ENCODE measurements at regions not wholly inside any gene's neighbourhood (a gene's known extent, or its start where the extent isn't known, plus 50 kb on each side); places are given as distances from the start of the nearest gene placed in this dataset.

- H3K4me1 ChIP-seq: no peaks in the 10 kb centered on the region
- H3K27me3 ChIP-seq: no peaks in the 10 kb centered on the region
- DNase-seq (no peak), ATAC-seq (no peak)
- H3K36me3 ChIP-seq: no peaks in the 10 kb centered on the region
- no peaks in the 10 kb centered on the region for H3K9me3 ChIP-seq
- intact Hi-C loops (cut with DNase I): no loop called here
- H3K27ac ChIP-seq: no peak overlapping the region
- H3K4me3 ChIP-seq: no peak overlapping the region
- 46% methylated on average over 7 of the region's 7 CpGs for WGBS (ENCODE audit: insufficient coverage, low coverage, low lambda C conversion rate, missing lambda C conversion rate)
- TF ChIP-seq POLR2A (IDR thresholded peaks at IDR 0.05) (no peak), CTCF (IDR thresholded peaks at IDR 0.05) (no peak)
Observed at GRCh38 chrX:65600106-65600505, 65.5 kb upstream of the LAS1L start.

GRCh38 chrX:65598559-65599147 lies 64.1 kb upstream of the LAS1L start:
- DNase-seq (no peak), ATAC-seq (no peak)
- no peaks in the 10 kb centered on the region for H3K27me3 ChIP-seq
- H3K9me3 ChIP-seq: no peaks in the 10 kb centered on the region
- TF ChIP-seq CTCF (IDR thresholded peaks at IDR 0.05) (no peak), POLR2A (IDR thresholded peaks at IDR 0.05) (no peak)
- no peaks in the 10 kb centered on the region for H3K4me1 ChIP-seq
- WGBS (ENCODE audit: insufficient coverage, low coverage, low lambda C conversion rate, missing lambda C conversion rate): 75% methylated on average over 6 of the region's 8 CpGs
- no peaks in the 10 kb centered on the region for H3K36me3 ChIP-seq
- intact Hi-C loops (cut with DNase I): no loop called here
- H3K27ac ChIP-seq: no peak overlapping the region
- H3K4me3 ChIP-seq: no peak overlapping the region

- peak in 2 of 4 donors; percentile 5 to 20 for ATAC-seq
- no peak overlapping the region for H3K4me3 ChIP-seq
- TF ChIP-seq POLR2A (IDR thresholded peaks at IDR 0.05): no peak
- no peak for TF ChIP-seq CTCF (IDR thresholded peaks at IDR 0.05)
- WGBS (ENCODE audit: insufficient coverage, low coverage, low lambda C conversion rate, missing lambda C conversion rate): 48% methylated on average over 2 of the region's 2 CpGs
- H3K27ac ChIP-seq: peak overlapping the region; percentile 50 to 70 (median 58)
- H3K4me1 ChIP-seq: no peaks in the 10 kb centered on the region
- intact Hi-C loops (cut with DNase I): no loop called here
- no peaks in the 10 kb centered on the region for H3K36me3 ChIP-seq
- no peaks in the 10 kb centered on the region for H3K9me3 ChIP-seq
- no peaks in the 10 kb centered on the region for H3K27me3 ChIP-seq
- no peak for DNase-seq
Observed at GRCh38 chrX:65596270-65597034, 61.9 kb upstream of the LAS1L start.

GRCh38 chrX:65595460-65595876 lies 60.9 kb upstream of the LAS1L start:
- Histone ChIP-seq H3K9me3 (no peaks in the 10 kb centered on the region), H3K27ac (peak overlapping the region; percentile 50 to 70 (median 58)), H3K36me3 (no peaks in the 10 kb centered on the region), H3K4me1 (no peaks in the 10 kb centered on the region), H3K4me3 (no peak overlapping the region), H3K27me3 (no peaks in the 10 kb centered on the region)
- peak; percentile 98 to 100 (median 99) for ATAC-seq
- intact Hi-C loops (cut with DNase I): no loop called here
- 3% methylated on average over 3 of the region's 3 CpGs for WGBS (ENCODE audit: insufficient coverage, low coverage, low lambda C conversion rate, missing lambda C conversion rate)
- DNase-seq: peak; percentile 87 to 92 (median 89)
- TF ChIP-seq POLR2A (IDR thresholded peaks at IDR 0.05) (no peak), CTCF (IDR thresholded peaks at IDR 0.05) (peak; percentile 99 to 100 (median 100))

Data from right lobe of liver (tissue), 6 donors.